LoVo (cell line): ENCODE measurements at regions not wholly inside any gene's neighbourhood (a gene's known extent, or its start where the extent isn't known, plus 50 kb on each side); places are given as distances from the start of the nearest gene placed in this dataset.

Source experiments
- DNase-seq: peaks from one replicate; pipeline ENCODE4 v3.0.0-alpha.2; 2016; ENCODE audit warnings: low spot score

- DNase-seq, result no peak
Measured at GRCh38 chr19:46911456-46911855, 50.7 kb downstream of the ARHGAP35 start.

GRCh38 chr19:46913198-46913851 lies 52.5 kb downstream of the ARHGAP35 start:
- no peak for DNase-seq

GRCh38 chr19:46913852-46914430 lies 53.1 kb downstream of the ARHGAP35 start:
- DNase-seq, result peak; percentile 78

GRCh38 chr19:46915386-46915785 lies 54.6 kb downstream of the ARHGAP35 start:
- DNase-seq, result no peak

- no peak for DNase-seq
Measured at GRCh38 chr19:46917002-46917401, 56.2 kb downstream of the ARHGAP35 start.

- no peak for DNase-seq
Measured at GRCh38 chr19:46919324-46919723, 58.5 kb downstream of the ARHGAP35 start.

GRCh38 chr19:46920362-46920761 lies 59.6 kb downstream of the ARHGAP35 start:
- DNase-seq, result no peak

- DNase-seq, result no peak
Measured at GRCh38 chr19:46921071-46921470, 60.3 kb downstream of the ARHGAP35 start.

- DNase-seq, result no peak
Measured at GRCh38 chr19:46922465-46922864, 61.7 kb downstream of the ARHGAP35 start.

GRCh38 chr19:46924874-46925547 lies 64.2 kb downstream of the ARHGAP35 start:
- peak; percentile 80 for DNase-seq

GRCh38 chr19:46925548-46925950 lies 64.8 kb downstream of the ARHGAP35 start:
- DNase-seq, result peak; percentile 88

GRCh38 chr19:46926170-46927071 lies 65.6 kb downstream of the ARHGAP35 start:
- DNase-seq, result no peak

GRCh38 chr19:46927106-46927505 lies 66.3 kb downstream of the ARHGAP35 start:
- DNase-seq, result no peak

- DNase-seq, result no peak
Measured at GRCh38 chr19:46927893-46928292, 67.1 kb downstream of the ARHGAP35 start.

GRCh38 chr19:46928951-46929350 lies 68.2 kb downstream of the ARHGAP35 start:
- no peak for DNase-seq

GRCh38 chr19:46931202-46931601 lies 70.4 kb downstream of the ARHGAP35 start:
- DNase-seq, result no peak

GRCh38 chr19:46932346-46932745 lies 71.5 kb downstream of the ARHGAP35 start:
- DNase-seq, result peak; percentile 53

GRCh38 chr19:46935066-46935663 lies 74.4 kb downstream of the ARHGAP35 start:
- DNase-seq, result no peak

- DNase-seq, result no peak
Measured at GRCh38 chr19:46943150-46943946, 76.3 kb upstream of the NPAS1 start.

GRCh38 chr19:46944123-46944748 lies 75.4 kb upstream of the NPAS1 start:
- no peak for DNase-seq
